ENCODE measurements at regions not wholly inside any gene's neighbourhood (a gene's known extent, or its start where the extent isn't known, plus 50 kb on each side); places are given as distances from the start of the nearest gene placed in this dataset.

DNA sequence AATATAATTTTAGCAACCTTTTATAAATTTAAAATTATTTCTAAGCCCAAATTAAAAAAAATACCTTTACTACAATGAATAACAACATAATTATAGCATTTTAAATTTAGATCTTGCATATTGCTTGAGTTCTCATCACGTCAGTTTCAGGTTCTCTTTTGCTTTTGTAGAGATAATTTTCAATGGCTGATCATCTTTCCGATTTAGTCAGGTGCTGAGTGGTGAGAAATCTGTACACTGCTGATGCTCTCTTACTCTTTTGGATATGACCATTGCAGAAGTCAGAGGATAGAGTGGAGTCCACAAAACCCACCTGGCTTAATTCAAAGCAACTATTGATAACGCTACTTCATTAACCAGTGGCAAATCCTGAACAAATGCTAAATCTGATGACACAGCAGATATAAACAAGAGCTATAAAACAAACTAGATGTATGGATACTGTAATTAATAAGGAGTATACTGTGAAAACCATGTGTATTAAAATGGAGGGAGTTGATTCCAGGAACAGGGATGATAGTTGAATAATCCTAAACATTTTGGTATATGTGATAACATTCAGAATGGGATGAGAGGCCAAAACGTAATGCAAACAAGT lies 394.8 kb downstream of the CSNK1G3 start:
- H3K4me1 ChIP-seq (ENCODE audit: control insufficient read depth in 2 of 2, insufficient read depth in 2 of 2, low read length in 2 of 2) = peaks cover 8 to 16% of the 10 kb centered on the region in 2 donors
- TF ChIP-seq, protein P1, sequence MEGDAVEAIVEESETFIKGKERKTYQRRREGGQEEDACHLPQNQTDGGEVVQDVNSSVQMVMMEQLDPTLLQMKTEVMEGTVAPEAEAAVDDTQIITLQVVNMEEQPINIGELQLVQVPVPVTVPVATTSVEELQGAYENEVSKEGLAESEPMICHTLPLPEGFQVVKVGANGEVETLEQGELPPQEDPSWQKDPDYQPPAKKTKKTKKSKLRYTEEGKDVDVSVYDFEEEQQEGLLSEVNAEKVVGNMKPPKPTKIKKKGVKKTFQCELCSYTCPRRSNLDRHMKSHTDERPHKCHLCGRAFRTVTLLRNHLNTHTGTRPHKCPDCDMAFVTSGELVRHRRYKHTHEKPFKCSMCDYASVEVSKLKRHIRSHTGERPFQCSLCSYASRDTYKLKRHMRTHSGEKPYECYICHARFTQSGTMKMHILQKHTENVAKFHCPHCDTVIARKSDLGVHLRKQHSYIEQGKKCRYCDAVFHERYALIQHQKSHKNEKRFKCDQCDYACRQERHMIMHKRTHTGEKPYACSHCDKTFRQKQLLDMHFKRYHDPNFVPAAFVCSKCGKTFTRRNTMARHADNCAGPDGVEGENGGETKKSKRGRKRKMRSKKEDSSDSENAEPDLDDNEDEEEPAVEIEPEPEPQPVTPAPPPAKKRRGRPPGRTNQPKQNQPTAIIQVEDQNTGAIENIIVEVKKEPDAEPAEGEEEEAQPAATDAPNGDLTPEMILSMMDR (IDR thresholded peaks at IDR 0.05) = no peak
- peak overlapping the region; percentile 6 for H2AFZ ChIP-seq (ENCODE audit: insufficient read depth, low read depth, low read length, poor library complexity, severe bottlenecking)
- Mint-ChIP-seq H3K27me3 (no peaks in the 10 kb centered on the region), H3K4me3 (peak overlapping the region; percentile 56), H3K9me3 (ENCODE audit: insufficient read depth) (no peaks in the 10 kb centered on the region), H3K27ac (peak overlapping the region; percentile 33), H3K4me1 (peaks cover 21% of the 10 kb centered on the region)
- POLR2A ChIA-PET = no interaction called here
- WGBS (ENCODE audit: insufficient coverage) = 90% methylated on average over 1 of the region's 4 CpGs
- H4K20me1 ChIP-seq (ENCODE audit: control insufficient read depth, insufficient read depth, low read length, poor library complexity, severe bottlenecking) = no peaks in the 10 kb centered on the region
- no peaks in the 10 kb centered on the region for H3K79me2 ChIP-seq (ENCODE audit: control insufficient read depth, insufficient read depth, low read length)
- H3K9me3 ChIP-seq (ENCODE audit: control extremely low read depth in 1 of 3, control insufficient read depth in 2 of 3, insufficient read depth in 1 of 3, low read length in 2 of 3) = no peaks in the 10 kb centered on the region
- ATAC-seq (ENCODE audit: low read depth) (no peak), DNase-seq (peak; percentile 5)
- no peak overlapping the region for H3K9ac ChIP-seq (ENCODE audit: low read length)
- CTCF ChIA-PET = no interaction called here
- H3K4me2 ChIP-seq (replicated peaks; ENCODE audit: low read depth, low read length, poor library complexity, severe bottlenecking) = peak overlapping the region; percentile 26
- H3K36me3 ChIP-seq (replicated peaks in 1 of 2; ENCODE audit: control extremely low read depth in 1 of 2, control insufficient read depth in 1 of 2, extremely low read depth in 1 of 2, insufficient read depth in 2 of 2, low read length in 1 of 2) = no peaks in the 10 kb centered on the region
- intact Hi-C loops (cut with micrococcal nuclease) = no loop called here
- H3K27ac ChIP-seq (ENCODE audit: low read length in 2 of 2) = no peak overlapping the region
- H3K27me3 ChIP-seq (replicated peaks in 1 of 4; ENCODE audit: control extremely low read depth in 1 of 4, control insufficient read depth in 3 of 4, insufficient read depth in 4 of 4, low read length in 3 of 4) = no peaks in the 10 kb centered on the region
- H3K4me3 ChIP-seq (ENCODE audit: control extremely low read depth in 1 of 5, extremely low read depth in 1 of 5, insufficient read depth in 1 of 5, low read depth in 2 of 5, low read length in 4 of 5) = no peak overlapping the region

DNA sequence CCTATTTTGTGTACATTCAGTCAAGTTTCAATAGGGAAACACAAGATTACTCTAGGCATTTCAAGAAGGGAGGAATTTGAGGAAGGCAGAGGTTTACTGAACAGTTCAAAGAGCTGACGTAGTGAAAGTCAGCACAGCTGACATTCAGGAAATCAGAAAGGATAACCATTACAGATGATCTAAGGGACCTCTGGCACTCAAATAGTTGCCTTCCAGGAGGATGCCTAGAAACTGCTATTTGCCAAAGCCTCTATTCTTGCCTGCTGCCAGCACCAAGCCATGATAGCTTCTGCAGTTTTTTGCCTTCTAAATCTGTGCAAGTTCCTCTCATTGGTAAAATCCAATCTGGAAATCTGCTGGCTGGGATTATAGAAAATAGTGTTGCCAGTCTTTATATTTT lies 373.1 kb downstream of the CSNK1G3 start:
- Histone ChIP-seq H3K79me2 (ENCODE audit: control insufficient read depth, insufficient read depth, low read length) (no peaks in the 10 kb centered on the region), H3K27ac (ENCODE audit: low read length in 2 of 2) (no peak overlapping the region), H3K4me2 (replicated peaks; ENCODE audit: low read depth, low read length, poor library complexity, severe bottlenecking) (no peak overlapping the region), H3K27me3 (replicated peaks in 1 of 4; ENCODE audit: control extremely low read depth in 1 of 4, control insufficient read depth in 3 of 4, insufficient read depth in 4 of 4, low read length in 3 of 4) (no peaks in the 10 kb centered on the region), H3K9me3 (ENCODE audit: control extremely low read depth in 1 of 3, control insufficient read depth in 2 of 3, insufficient read depth in 1 of 3, low read length in 2 of 3) (no peaks in the 10 kb centered on the region), H3K4me1 (ENCODE audit: control insufficient read depth in 2 of 2, insufficient read depth in 2 of 2, low read length in 2 of 2) (no peaks in the 10 kb centered on the region), H3K4me3 (ENCODE audit: control extremely low read depth in 1 of 5, extremely low read depth in 1 of 5, insufficient read depth in 1 of 5, low read depth in 2 of 5, low read length in 4 of 5) (no peak overlapping the region), H3K9ac (ENCODE audit: low read length) (no peak overlapping the region), H2AFZ (ENCODE audit: insufficient read depth, low read depth, low read length, poor library complexity, severe bottlenecking) (no peak overlapping the region), H3K36me3 (replicated peaks in 1 of 2; ENCODE audit: control extremely low read depth in 1 of 2, control insufficient read depth in 1 of 2, extremely low read depth in 1 of 2, insufficient read depth in 2 of 2, low read length in 1 of 2) (no peaks in the 10 kb centered on the region), H4K20me1 (ENCODE audit: control insufficient read depth, insufficient read depth, low read length, poor library complexity, severe bottlenecking) (no peaks in the 10 kb centered on the region)
- Mint-ChIP-seq H3K4me1 (no peaks in the 10 kb centered on the region), H3K27me3 (no peaks in the 10 kb centered on the region), H3K27ac (no peak overlapping the region), H3K9me3 (ENCODE audit: insufficient read depth) (no peaks in the 10 kb centered on the region), H3K4me3 (no peak overlapping the region)
- TF ChIP-seq, protein P1 (IDR thresholded peaks at IDR 0.05) = no peak
- TF ChIP-seq EZH2 (IDR thresholded peaks at IDR 0.05; ENCODE audit: borderline replicate concordance, insufficient read depth, low read depth, low read length, poor library complexity, severe bottlenecking) = no peak
- intact Hi-C loops (cut with micrococcal nuclease) = no loop called here
- no peak for DNase-seq
- 67% methylated on average over 1 of the region's 1 CpG for WGBS (ENCODE audit: insufficient coverage)
- ChIA-PET POLR2A (no interaction called here), CTCF (interaction anchor here (0.7 kb wide), 1 partner anchor 612 kb away, joined by 3 read pairs; no protein-coding TSS in a partner anchor)
- no peak for ATAC-seq (ENCODE audit: low read depth)
